Dendritic cell treated with granulocyte-macrophage colony-stimulating factor and Interleukin-4, amounts not matched to agents 40 ng/mL and 50 ng/mL, for 4 days (primary cell): ENCODE measurements at regions not wholly inside any gene's neighbourhood (a gene's known extent, or its start where the extent isn't known, plus 50 kb on each side); places are given as distances from the start of the nearest gene placed in this dataset.
"Not testable (repeated sequence)": the region's sequence is repeated elsewhere in the genome, so short reads cannot be mapped to it uniquely, and the experiment has no call there.

ENCODE experiments used
- H3K27ac Mint-ChIP-seq: one replicate; pipeline ENCODE4 v1.8.0; 2022; ENCODE audit warnings: mild to moderate bottlenecking, mixed read lengths
- H3K27me3 Mint-ChIP-seq: one replicate; pipeline ENCODE4 v1.8.0; 2022; ENCODE audit warnings: mild to moderate bottlenecking, mixed read lengths
- H3K36me3 Mint-ChIP-seq: one replicate; pipeline ENCODE4 v1.8.0; 2022; ENCODE audit warnings: low read depth, mixed read lengths
- H3K4me1 Mint-ChIP-seq: one replicate; pipeline ENCODE4 v1.8.0; 2022; ENCODE audit warnings: low read depth, mixed read lengths
- H3K4me3 Mint-ChIP-seq: one replicate; pipeline ENCODE4 v1.8.0; 2022; ENCODE audit warnings: mild to moderate bottlenecking, moderate library complexity, mixed read lengths
- H3K9me3 Mint-ChIP-seq: one replicate; pipeline ENCODE4 v1.8.0; 2022; ENCODE audit warnings: mixed read lengths
- intact Hi-C: fragments of 100-400 bp; cut with micrococcal nuclease; formaldehyde crosslinking; loops from one replicate; pipeline ENCODE4 v1.15.0; 2022

- H3K4me3 Mint-ChIP-seq, H3K27ac Mint-ChIP-seq, H3K4me1 Mint-ChIP-seq, H3K36me3 Mint-ChIP-seq, intact Hi-C loops: not testable (repeated sequence)
- Mint-ChIP-seq H3K27me3 (peaks cover 30% of the 10 kb centered on the region), H3K9me3 (peaks cover 11% of the 10 kb centered on the region)
Observed at GRCh38 chr20:48367541-48368358, 460.0 kb downstream of the PREX1 start.

GRCh38 chr20:48366230-48366629 lies 461.6 kb downstream of the PREX1 start:
- no peaks in the 10 kb centered on the region for H3K4me1 Mint-ChIP-seq
- no peak overlapping the region for H3K4me3 Mint-ChIP-seq

DNA sequence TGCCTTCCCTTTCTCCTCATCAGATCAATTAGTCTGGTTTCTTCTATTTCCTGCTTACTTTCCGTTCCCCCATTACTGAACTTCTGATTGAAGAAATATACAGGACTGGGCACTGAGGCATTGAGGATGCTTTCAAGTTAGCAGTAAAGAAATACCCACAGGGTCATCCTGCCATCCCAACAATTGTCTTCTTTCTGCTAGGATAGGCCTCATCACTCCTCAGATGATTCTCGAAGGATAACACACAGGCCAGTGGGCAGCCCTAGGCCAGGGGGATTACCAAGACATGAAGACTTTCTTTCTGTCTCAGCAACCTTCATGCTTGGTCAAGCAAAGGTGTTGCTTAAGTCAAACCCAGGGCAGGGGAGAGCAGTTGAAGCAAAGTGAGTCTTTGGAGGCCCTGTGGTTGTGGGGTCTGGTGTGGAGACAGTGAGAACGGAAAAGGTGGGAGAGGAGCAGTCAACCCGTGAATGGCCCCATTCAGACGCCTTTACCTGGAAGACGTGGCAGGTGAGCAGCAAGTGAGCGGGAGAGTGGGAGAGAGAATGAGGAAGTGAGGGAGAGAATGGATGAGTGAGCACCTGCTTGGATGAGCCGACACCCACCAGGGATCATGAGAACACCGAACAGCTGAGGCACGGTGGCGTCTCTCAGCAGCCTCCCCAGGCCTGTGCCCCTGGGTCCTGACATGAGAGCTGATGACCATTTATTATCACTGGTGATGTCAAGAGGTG lies 462.9 kb downstream of the PREX1 start:
- Mint-ChIP-seq H3K4me1 (no peaks in the 10 kb centered on the region), H3K4me3 (no peak overlapping the region), H3K27me3 (peaks cover 30% of the 10 kb centered on the region)

More at GRCh38 chr20:48366230-48366629, 461.6 kb downstream of the PREX1 start:
- peaks cover 30% of the 10 kb centered on the region for H3K27me3 Mint-ChIP-seq
- intact Hi-C loops, result no loop called here
- peaks cover 11% of the 10 kb centered on the region for H3K9me3 Mint-ChIP-seq
- H3K27ac Mint-ChIP-seq, result no peak overlapping the region
- no peaks in the 10 kb centered on the region for H3K36me3 Mint-ChIP-seq

GRCh38 chr20:48364055-48364454 lies 463.7 kb downstream of the PREX1 start:
- Mint-ChIP-seq H3K27ac (no peak overlapping the region), H3K4me1 (no peaks in the 10 kb centered on the region), H3K27me3 (peaks cover 26% of the 10 kb centered on the region), H3K9me3 (peaks cover 11% of the 10 kb centered on the region), H3K36me3 (no peaks in the 10 kb centered on the region), H3K4me3 (no peak overlapping the region)
- intact Hi-C loops, result no loop called here

More for the DNA sequence above, 462.9 kb downstream of the PREX1 start:
- intact Hi-C loops, result no loop called here
- Mint-ChIP-seq H3K9me3 (peaks cover 11% of the 10 kb centered on the region), H3K36me3 (no peaks in the 10 kb centered on the region), H3K27ac (no peak overlapping the region)

- H3K27me3 Mint-ChIP-seq, result peaks cover 3% of the 10 kb centered on the region
- H3K9me3 Mint-ChIP-seq, result no peaks in the 10 kb centered on the region
- H3K36me3 Mint-ChIP-seq, result no peaks in the 10 kb centered on the region
- intact Hi-C loops, result no loop called here
- no peaks in the 10 kb centered on the region for H3K4me1 Mint-ChIP-seq
- H3K4me3 Mint-ChIP-seq, result no peak overlapping the region
- no peak overlapping the region for H3K27ac Mint-ChIP-seq
Observed at GRCh38 chr20:48360342-48360975, 467.3 kb downstream of the PREX1 start.

GRCh38 chr20:48359692-48360341 lies 468.0 kb downstream of the PREX1 start:
- Mint-ChIP-seq H3K4me1 (no peaks in the 10 kb centered on the region), H3K27ac (no peak overlapping the region), H3K4me3 (no peak overlapping the region), H3K36me3 (no peaks in the 10 kb centered on the region), H3K9me3 (no peaks in the 10 kb centered on the region), H3K27me3 (peaks cover 6% of the 10 kb centered on the region)
- intact Hi-C loops, result no loop called here

- H3K4me3 Mint-ChIP-seq, H3K9me3 Mint-ChIP-seq, H3K4me1 Mint-ChIP-seq, intact Hi-C loops, H3K36me3 Mint-ChIP-seq, H3K27ac Mint-ChIP-seq, H3K27me3 Mint-ChIP-seq: not testable (repeated sequence)
Observed at GRCh38 chr20:48359055-48359390, 468.8 kb downstream of the PREX1 start.

DNA sequence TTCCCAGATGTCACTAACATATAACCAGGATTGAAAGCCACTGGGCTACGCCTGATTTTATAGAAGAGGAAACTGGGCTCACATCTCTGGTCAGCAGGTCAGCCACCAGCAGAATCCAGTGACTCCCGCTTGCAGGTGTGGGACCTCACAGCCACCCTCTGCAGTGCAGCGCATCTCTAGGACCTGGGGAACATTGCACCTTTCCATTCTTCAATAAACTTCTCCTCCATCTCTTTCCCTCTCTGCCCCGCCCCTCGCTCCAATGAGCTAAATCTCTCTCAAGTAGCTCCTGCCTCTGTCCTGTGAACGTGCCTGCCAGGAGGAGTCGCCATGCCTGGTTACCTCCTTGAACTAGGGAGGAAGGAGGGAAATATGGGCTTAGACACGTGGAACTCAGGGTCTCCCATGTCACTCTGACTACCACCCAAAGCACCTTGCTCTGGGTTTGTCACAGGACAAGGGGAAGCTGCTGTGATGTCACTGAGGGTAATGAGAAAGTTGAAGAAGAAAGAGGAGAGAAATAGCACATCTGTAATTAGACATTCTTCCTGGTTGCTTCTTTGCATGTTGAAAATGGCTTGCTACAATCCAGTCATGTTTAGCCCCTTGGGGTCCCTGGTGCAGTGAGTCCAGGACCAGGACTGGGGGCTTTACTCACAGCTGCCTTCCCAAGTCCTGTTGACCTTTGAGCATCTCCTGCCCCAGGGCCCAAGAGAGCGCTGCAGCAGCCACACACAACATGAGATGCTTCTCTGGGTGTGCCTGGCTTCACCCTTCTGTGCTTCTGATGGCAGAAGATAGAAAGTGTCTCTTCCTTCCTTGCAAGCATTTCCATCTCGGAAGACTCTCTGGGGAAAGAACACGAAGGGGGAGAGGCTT lies 469.4 kb downstream of the PREX1 start:
- intact Hi-C loops, result no loop called here
- peaks cover 4% of the 10 kb centered on the region for H3K27me3 Mint-ChIP-seq
- H3K4me3 Mint-ChIP-seq, result no peak overlapping the region
- H3K36me3 Mint-ChIP-seq, result no peaks in the 10 kb centered on the region
- H3K9me3 Mint-ChIP-seq, result no peaks in the 10 kb centered on the region
- no peak overlapping the region for H3K27ac Mint-ChIP-seq
- no peaks in the 10 kb centered on the region for H3K4me1 Mint-ChIP-seq

DNA sequence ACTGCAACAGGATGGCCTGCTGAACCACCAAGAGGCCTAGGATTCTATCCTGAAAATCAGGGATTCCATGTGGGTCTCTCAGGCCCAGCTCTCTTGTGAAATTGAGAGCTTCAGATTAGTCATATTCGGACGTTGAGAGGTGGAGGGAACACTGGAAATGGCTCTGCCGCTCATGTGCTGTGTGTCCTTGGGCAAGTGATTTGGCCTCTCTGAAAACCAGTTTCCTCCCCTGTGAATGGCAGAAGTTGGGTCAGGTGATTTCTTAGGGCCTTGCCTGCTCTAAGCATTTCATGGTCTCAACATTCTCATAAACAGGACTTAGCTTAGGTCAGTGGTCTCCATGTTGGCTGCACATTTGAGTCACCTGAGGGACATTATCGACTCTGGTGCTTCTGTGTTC lies 470.1 kb downstream of the PREX1 start:
- intact Hi-C loops, result no loop called here
- Mint-ChIP-seq H3K9me3 (no peaks in the 10 kb centered on the region), H3K36me3 (no peaks in the 10 kb centered on the region), H3K4me3 (no peak overlapping the region), H3K27ac (no peak overlapping the region), H3K27me3 (peaks cover 4% of the 10 kb centered on the region), H3K4me1 (no peaks in the 10 kb centered on the region)

DNA sequence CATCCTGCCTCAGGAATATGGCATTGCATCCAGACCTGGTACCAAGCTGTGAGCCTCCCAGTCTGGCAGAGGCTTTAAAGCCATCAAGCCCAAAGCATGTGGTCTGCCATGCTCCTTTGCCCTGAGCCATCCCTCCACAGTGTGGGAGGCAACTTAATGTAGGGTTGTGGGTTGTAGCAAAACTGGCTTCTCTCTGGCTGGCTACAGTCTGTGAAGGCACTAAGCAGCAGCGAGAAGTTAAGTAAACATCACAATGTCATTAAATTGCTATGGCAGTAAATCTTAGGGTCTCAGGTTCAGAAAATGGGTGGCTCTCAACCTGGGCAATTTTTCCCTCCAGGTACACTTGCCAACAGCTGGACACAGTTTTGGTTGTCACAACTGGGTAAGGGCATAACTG lies 472.9 kb downstream of the PREX1 start:
- H3K36me3 Mint-ChIP-seq, result no peaks in the 10 kb centered on the region

DNA sequence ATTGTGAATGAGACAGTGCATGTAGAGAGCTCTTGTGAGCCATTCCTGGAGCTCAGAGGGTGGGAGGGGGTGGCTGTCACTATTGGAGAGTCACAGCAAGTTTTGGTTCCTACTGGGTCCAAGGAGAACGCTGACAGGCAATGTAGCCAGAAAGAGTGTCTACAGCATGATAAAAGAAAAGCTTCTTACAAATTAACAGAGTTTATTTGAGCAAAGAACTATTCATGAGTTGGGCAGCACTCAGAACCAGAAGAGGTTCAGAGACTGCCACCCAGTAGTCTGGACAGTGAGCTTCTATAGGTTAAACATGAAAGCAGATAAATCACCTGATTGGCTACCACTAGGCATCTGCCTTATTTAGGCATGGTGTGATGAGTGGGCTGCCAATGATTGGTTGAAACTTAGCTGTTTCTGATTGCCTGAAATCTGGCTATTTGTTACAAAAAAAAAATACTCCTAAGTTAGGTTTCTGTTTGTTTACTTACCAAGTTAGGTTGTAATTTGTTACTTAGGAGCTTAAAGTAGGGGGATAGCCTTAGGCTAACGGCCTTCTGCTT lies 473.4 kb downstream of the PREX1 start:
- H3K4me1 Mint-ChIP-seq, result no peaks in the 10 kb centered on the region
- no peak overlapping the region for H3K27ac Mint-ChIP-seq
- intact Hi-C loops, result no loop called here
- H3K27me3 Mint-ChIP-seq, result peaks cover 6% of the 10 kb centered on the region
- H3K4me3 Mint-ChIP-seq, result no peak overlapping the region
- H3K9me3 Mint-ChIP-seq, result no peaks in the 10 kb centered on the region
- H3K36me3 Mint-ChIP-seq, result no peaks in the 10 kb centered on the region

More for the DNA sequence above, 472.9 kb downstream of the PREX1 start:
- Mint-ChIP-seq H3K27ac (no peak overlapping the region), H3K4me3 (no peak overlapping the region), H3K4me1 (no peaks in the 10 kb centered on the region), H3K9me3 (no peaks in the 10 kb centered on the region), H3K27me3 (peaks cover 6% of the 10 kb centered on the region)
- intact Hi-C loops, result no loop called here

DNA sequence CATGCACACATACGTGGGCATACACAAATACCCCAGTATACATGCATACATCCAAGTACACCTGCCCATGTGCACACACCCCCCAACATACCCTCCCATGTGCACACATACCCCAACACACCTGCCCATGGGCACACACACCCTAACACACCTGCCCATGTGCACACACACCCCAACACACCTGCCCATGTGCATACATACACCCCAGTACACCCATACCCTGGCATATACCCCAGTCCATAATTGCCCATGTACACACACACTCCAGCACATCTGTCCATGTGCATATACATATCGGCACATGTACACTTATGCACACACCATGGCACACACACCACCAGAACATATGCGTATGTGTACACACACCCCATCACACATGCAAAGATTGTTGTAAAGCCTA lies 475.2 kb downstream of the PREX1 start:
- H3K27ac Mint-ChIP-seq, result no peak overlapping the region
- H3K27me3 Mint-ChIP-seq, result peaks cover 11% of the 10 kb centered on the region
- H3K9me3 Mint-ChIP-seq, result no peaks in the 10 kb centered on the region
- H3K36me3 Mint-ChIP-seq, result no peaks in the 10 kb centered on the region
- intact Hi-C loops, result no loop called here
- H3K4me3 Mint-ChIP-seq, result no peak overlapping the region
- H3K4me1 Mint-ChIP-seq, result no peaks in the 10 kb centered on the region

- Mint-ChIP-seq H3K36me3 (no peaks in the 10 kb centered on the region), H3K27ac (no peak overlapping the region), H3K4me3 (no peak overlapping the region), H3K27me3 (peaks cover 15% of the 10 kb centered on the region), H3K4me1 (no peaks in the 10 kb centered on the region), H3K9me3 (no peaks in the 10 kb centered on the region)
- intact Hi-C loops, result no loop called here
Observed at GRCh38 chr20:48352042-48352441, 475.8 kb downstream of the PREX1 start.
